IPS-20b (cell line): ENCODE measurements at regions not wholly inside any gene's neighbourhood (a gene's known extent, or its start where the extent isn't known, plus 50 kb on each side); places are given as distances from the start of the nearest gene placed in this dataset.

Experiments used
- H3K27ac ChIP-seq: one replicate; pipeline ENCODE4 v1.5.1; 2013; ENCODE audit warnings: low read length
- H3K27me3 ChIP-seq: 2 replicates; pipeline ENCODE4 v1.6.1; 2013; ENCODE audit warnings: mild to moderate bottlenecking, low read length, inconsistent platforms; ENCODE audit not compliant: insufficient read depth
- H3K36me3 ChIP-seq: 2 replicates; pipeline ENCODE4 v1.6.1; 2013; ENCODE audit warnings: low read depth, mild to moderate bottlenecking, inconsistent platforms, low read length, moderate library complexity; ENCODE audit not compliant: insufficient read depth
- H3K4me1 ChIP-seq: 2 replicates; pipeline ENCODE4 v1.6.1; 2013; ENCODE audit warnings: mild to moderate bottlenecking, control low read depth, inconsistent platforms, low read length, moderate library complexity; ENCODE audit not compliant: insufficient read depth
- H3K4me3 ChIP-seq: 2 replicates; pipeline ENCODE4 v1.5.1; 2013; ENCODE audit warnings: mild to moderate bottlenecking, low read length, inconsistent platforms
- H3K9ac ChIP-seq: 2 replicates; pipeline ENCODE4 v1.6.1; 2013; ENCODE audit warnings: low read depth, mild to moderate bottlenecking, inconsistent platforms, low read length, moderate library complexity
- H3K9me3 ChIP-seq: 2 replicates; pipeline ENCODE4 v1.6.1; 2013; ENCODE audit warnings: mild to moderate bottlenecking, low read depth, low read length, inconsistent platforms; ENCODE audit not compliant: insufficient read depth

DNA sequence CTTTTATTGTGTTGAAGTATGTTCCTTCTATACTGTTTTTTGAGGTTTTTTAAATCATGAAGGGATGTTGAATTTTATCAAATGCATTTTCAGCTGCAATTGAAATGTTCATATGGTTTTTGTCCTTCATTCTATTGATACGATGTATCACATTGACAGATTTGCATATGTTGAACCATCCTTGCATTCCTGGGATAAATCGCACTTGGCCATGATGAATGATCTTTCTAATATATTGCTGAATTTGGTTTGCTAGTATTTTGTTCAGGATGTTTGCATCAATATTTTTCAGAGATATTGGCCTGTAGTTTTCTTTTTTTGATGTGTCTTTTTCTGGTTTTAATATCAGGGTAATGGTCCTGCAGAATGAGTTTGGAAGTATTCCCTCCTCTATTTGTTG lies 214.0 kb downstream of the LMO4 start:
- H3K27ac ChIP-seq, result no peak overlapping the region
- H3K9ac ChIP-seq, result no peak overlapping the region
- H3K27me3 ChIP-seq, result no peaks in the 10 kb centered on the region
- H3K9me3 ChIP-seq, result 0 out of 2 replicates have a peak, but pooled peaks cover 9% of the 10 kb centered on the region
- no peaks in the 10 kb centered on the region for H3K36me3 ChIP-seq
- no peak overlapping the region for H3K4me3 ChIP-seq
- peaks cover 4% of the 10 kb centered on the region; the same call in 1 of the 2 replicates for H3K4me1 ChIP-seq

DNA sequence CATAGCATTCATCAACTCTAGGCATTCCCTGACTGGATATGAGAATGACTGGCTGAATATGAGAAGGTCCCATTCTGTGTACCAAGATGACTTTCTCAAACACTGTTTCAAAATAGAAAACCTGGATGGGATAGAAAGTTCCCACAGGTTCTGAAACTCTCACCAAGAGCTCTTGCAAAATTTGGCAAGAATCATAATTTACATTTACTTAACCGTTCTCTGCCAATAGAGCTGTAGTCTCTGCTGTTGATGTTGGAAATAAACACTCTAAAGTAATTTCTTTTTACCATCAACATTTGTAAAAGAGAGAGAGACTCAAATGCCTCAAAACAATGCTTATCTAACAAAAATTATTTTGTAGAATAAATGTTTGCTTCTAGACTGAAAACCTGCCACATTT lies 221.1 kb downstream of the LMO4 start:
- Histone ChIP-seq H3K36me3 (no peaks in the 10 kb centered on the region), H3K27me3 (no peaks in the 10 kb centered on the region), H3K4me3 (no peak overlapping the region), H3K9ac (no peak overlapping the region), H3K9me3 (no peaks in the 10 kb centered on the region), H3K27ac (no peak overlapping the region), H3K4me1 (peaks cover 4% of the 10 kb centered on the region; the same call in 1 of the 2 replicates)

DNA sequence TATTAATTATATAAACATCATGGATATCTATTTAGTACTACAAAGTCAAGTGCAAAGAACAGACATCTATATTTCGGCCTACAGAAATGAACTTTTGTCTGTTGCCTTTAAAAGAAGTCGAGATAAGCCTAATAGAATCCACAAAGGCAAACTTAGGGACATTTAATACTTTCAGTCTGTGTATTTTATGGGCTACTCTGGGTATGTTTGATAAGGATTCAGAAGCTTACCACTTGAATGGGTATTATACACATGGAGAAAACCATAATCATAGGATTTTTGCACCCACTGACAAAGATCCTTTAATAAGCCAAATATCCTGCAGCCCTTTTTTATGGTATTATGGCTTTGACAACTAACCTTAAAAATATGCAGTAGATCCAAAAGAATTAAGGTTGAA lies 224.8 kb downstream of the LMO4 start:
- no peaks in the 10 kb centered on the region for H3K36me3 ChIP-seq
- no peak overlapping the region for H3K9ac ChIP-seq
- H3K9me3 ChIP-seq, result no peaks in the 10 kb centered on the region
- no peak overlapping the region for H3K27ac ChIP-seq
- no peaks in the 10 kb centered on the region for H3K4me1 ChIP-seq
- H3K27me3 ChIP-seq, result no peaks in the 10 kb centered on the region
- no peak overlapping the region for H3K4me3 ChIP-seq

DNA sequence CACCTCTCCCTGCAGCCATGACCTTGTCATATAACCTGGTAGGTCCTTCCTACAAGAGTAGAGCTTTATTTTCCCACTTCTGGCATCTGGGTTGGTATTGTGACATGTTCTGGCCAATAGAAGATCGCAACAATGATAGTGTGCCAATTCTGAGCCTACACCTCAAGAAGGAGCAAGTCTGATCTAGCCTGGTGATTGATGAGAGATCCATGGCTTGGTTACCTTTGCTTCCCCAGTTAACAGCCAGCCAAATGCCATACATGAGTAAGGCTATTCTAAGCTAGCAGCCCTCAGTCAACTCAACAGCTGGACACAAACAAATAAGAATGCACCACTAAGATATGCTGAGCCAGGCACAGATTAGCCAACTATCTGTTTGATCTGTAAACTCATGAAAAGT lies 226.7 kb downstream of the LMO4 start:
- no peak overlapping the region for H3K4me3 ChIP-seq
- H3K9ac ChIP-seq, result no peak overlapping the region
- H3K27me3 ChIP-seq, result no peaks in the 10 kb centered on the region
- no peaks in the 10 kb centered on the region for H3K36me3 ChIP-seq
- no peaks in the 10 kb centered on the region for H3K9me3 ChIP-seq
- H3K27ac ChIP-seq, result no peak overlapping the region
- no peaks in the 10 kb centered on the region for H3K4me1 ChIP-seq

DNA sequence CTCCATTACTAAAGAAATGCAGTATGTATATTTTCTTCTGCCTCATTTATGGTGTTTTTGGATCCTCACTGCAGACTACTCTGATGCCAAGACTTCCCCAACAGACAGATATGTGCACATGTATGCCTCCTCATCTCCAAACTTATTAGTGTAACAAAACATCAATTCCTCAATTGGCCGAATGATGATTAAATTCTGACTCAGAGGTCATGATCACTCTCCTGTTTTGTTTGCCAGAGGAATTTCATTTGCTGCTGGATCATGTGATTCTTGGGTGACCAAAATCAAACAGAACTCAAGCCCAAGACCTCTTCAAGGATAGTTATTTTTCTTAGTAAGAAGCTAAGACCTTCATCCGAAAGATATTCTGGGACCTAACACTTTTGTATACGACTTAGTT lies 227.6 kb downstream of the LMO4 start:
- H3K4me3 ChIP-seq, result no peak overlapping the region
- H3K4me1 ChIP-seq, result no peaks in the 10 kb centered on the region
- H3K9ac ChIP-seq, result no peak overlapping the region
- no peak overlapping the region for H3K27ac ChIP-seq
- no peaks in the 10 kb centered on the region for H3K9me3 ChIP-seq
- H3K36me3 ChIP-seq, result no peaks in the 10 kb centered on the region
- H3K27me3 ChIP-seq, result no peaks in the 10 kb centered on the region

DNA sequence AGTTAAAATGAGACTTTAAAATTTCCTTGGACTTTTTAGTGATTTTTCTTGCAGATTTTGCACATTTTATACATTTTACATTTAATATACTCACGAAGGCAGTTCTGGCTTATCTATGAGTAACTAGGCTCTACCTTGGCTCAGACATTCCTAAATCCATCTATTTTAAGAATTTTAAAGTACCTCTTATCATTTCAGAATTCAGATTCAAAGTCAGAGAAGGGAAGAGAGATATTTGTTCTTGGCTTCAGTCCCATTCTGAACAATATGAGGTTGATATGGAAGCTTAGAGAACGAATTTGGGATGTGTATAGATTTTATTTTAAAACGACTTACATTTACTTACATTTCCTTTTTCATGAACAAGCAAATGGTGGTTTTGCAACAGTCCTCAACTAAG lies 230.2 kb downstream of the LMO4 start:
- no peaks in the 10 kb centered on the region for H3K27me3 ChIP-seq
- H3K4me1 ChIP-seq, result no peaks in the 10 kb centered on the region
- no peak overlapping the region for H3K27ac ChIP-seq
- H3K9ac ChIP-seq, result no peak overlapping the region
- no peak overlapping the region for H3K4me3 ChIP-seq
- H3K9me3 ChIP-seq, result no peaks in the 10 kb centered on the region
- no peaks in the 10 kb centered on the region for H3K36me3 ChIP-seq

DNA sequence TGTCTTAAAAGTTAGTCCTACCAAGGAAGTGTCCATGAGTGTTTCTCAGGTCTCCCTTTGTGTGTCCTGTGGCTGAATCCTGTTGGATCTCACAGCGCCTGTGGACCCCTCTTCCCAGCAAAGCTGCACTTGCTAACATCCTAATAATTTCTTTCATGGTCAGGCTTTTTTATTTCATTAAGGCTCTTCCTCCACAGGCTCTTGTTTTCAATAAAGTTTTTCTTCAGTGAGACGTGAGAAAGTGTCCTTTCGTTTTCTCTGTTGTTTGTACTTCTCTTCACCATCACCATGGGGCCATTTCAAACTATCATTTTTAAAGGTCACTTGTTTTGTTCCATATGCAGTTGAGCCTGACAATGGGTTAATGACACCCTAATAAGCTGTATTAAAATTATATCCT lies 231.5 kb downstream of the LMO4 start:
- no peaks in the 10 kb centered on the region for H3K4me1 ChIP-seq
- H3K4me3 ChIP-seq, result no peak overlapping the region
- no peaks in the 10 kb centered on the region for H3K27me3 ChIP-seq
- H3K36me3 ChIP-seq, result no peaks in the 10 kb centered on the region
- no peak overlapping the region for H3K27ac ChIP-seq
- no peak overlapping the region for H3K9ac ChIP-seq
- H3K9me3 ChIP-seq, result no peaks in the 10 kb centered on the region

DNA sequence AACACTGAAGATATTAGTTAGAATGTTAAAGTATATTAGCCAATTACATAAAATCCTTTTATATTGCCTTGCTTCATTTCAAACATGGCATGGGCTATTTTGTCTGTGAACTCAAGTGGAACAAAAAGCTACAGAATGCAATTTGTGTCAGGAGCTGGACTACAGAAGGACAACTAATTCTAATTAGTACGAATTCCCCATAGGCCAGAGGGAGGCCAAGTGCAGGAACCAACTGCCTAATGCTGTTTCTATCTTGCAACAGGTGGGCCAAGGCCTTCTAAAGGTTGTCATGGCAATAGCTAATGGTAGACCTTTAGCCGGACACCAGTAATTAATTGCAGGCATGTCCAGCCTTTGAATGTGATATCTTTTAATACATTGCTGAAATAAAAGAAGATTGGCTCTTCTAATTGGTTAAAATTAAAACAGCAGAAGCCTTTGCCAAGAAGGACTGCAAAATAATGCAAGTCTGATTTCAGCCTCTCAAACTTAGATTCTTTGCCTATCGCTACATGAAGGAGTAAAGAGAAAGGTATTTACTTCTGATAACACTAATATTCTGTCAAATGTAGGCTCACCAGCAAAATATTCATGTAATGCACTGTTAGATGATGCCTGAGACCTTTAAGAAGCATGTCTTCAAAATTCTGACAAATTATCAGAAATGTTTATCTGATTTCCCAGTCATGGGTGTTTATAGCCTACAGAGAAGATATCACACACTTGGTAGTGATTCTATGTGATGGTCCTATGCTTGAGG lies 232.1 kb downstream of the LMO4 start:
- H3K27me3 ChIP-seq, result no peaks in the 10 kb centered on the region
- no peaks in the 10 kb centered on the region for H3K4me1 ChIP-seq
- H3K4me3 ChIP-seq, result no peak overlapping the region
- H3K36me3 ChIP-seq, result no peaks in the 10 kb centered on the region
- H3K27ac ChIP-seq, result no peak overlapping the region
- H3K9ac ChIP-seq, result no peak overlapping the region
- no peaks in the 10 kb centered on the region for H3K9me3 ChIP-seq

DNA sequence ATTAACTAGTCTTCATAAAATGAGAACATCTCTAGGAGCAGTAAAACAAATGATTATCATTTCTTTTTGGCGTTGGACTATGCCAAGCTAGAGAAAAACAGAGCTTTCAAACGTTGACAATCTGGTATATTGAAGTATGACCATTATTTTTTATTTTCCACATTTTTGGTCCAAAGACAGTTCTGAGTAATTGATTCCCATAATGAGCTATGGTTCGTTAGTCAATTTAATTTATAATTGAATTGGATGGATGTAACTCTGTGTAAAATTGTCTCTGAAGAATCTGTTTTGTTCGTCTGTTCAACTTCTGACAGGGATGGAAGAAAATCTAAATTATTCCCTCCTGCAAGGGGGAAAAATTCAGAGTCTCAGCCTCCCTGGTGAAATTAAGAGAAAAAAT lies 234.5 kb downstream of the LMO4 start:
- Histone ChIP-seq H3K4me1 (no peaks in the 10 kb centered on the region), H3K9ac (no peak overlapping the region), H3K9me3 (no peaks in the 10 kb centered on the region), H3K36me3 (no peaks in the 10 kb centered on the region), H3K27ac (no peak overlapping the region), H3K27me3 (no peaks in the 10 kb centered on the region), H3K4me3 (no peak overlapping the region)

DNA sequence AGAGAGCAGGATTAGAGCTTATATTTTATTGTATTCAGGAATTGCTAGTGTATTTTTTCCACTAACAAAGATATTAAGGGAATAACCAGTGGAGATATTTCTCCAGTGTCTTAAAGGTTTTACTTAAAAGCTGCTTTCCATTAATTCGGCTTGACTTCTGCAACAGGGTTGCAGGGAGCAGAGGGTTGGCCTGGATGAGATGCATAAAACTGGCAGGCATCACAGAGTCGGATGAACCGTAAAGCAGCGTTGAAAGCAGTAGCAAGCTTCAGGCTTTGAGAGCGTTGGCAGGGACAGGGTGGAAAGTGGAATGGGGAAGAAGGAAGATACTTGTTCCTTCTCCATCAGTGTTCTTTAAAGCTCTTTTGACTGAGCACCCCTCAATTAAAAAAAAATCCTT lies 237.2 kb downstream of the LMO4 start:
- Histone ChIP-seq H3K4me3 (no peak overlapping the region), H3K27ac (no peak overlapping the region), H3K9ac (no peak overlapping the region), H3K9me3 (no peaks in the 10 kb centered on the region), H3K4me1 (no peaks in the 10 kb centered on the region), H3K36me3 (no peaks in the 10 kb centered on the region), H3K27me3 (no peaks in the 10 kb centered on the region)

DNA sequence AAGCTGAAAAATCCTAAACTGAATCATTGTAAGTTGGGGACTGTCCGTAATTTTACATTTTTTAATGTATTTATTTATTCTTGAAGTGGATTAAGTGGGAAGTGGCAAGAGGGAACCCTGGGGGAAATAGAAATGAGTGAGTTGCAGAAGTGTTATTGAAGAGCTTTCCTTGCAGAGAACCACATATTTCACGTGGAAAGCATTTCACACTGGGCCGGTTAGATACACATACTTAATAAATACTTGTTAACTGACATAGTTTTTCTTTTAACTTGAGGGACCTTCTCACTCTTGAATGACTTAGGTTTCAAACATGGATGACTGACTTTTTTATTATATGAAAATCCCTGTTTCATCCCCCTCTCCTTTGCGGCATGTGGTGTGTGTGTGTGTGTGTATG lies 239.3 kb downstream of the LMO4 start:
- Histone ChIP-seq H3K4me1 (no peaks in the 10 kb centered on the region), H3K27ac (no peak overlapping the region), H3K9ac (no peak overlapping the region), H3K36me3 (no peaks in the 10 kb centered on the region), H3K9me3 (no peaks in the 10 kb centered on the region), H3K4me3 (no peak overlapping the region), H3K27me3 (no peaks in the 10 kb centered on the region)

DNA sequence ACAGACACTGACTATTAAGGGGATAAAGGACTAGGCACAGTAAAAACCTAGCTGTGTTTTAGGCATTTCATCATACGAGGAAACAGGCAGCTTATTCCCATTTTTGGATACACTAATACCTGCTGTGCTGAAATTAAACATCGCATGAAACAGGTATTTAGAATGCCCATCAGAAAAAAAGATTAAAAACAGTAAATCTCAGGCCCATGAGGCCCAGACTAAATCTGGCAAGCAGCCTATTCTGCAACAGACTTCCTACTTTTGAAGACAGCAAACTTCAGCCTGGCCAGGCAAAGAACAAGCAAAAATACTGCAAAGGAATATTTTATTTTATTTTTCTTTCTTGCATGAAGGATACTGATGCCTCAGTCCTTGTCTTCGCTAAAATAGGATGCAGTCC lies 240.2 kb downstream of the LMO4 start:
- Histone ChIP-seq H3K27ac (no peak overlapping the region), H3K27me3 (no peaks in the 10 kb centered on the region)

More for the DNA sequence above, 240.2 kb downstream of the LMO4 start:
- Histone ChIP-seq H3K36me3 (no peaks in the 10 kb centered on the region), H3K9me3 (no peaks in the 10 kb centered on the region), H3K4me3 (no peak overlapping the region), H3K9ac (no peak overlapping the region), H3K4me1 (no peaks in the 10 kb centered on the region)
